H9 (cell line): ENCODE measurements at regions not wholly inside any gene's neighbourhood (a gene's known extent, or its start where the extent isn't known, plus 50 kb on each side); places are given as distances from the start of the nearest gene placed in this dataset.

Experiments used
- DNase-seq: peaks from one replicate; pipeline ENCODE4 v3.0.0-alpha.2; 2017
- H2AFZ ChIP-seq: one replicate; pipeline ENCODE4 v1.6.1; 2013; ENCODE audit warnings: mild to moderate bottlenecking, low read length, control low read depth, moderate library complexity
- H2AK5ac ChIP-seq: 2 replicates; pipeline ENCODE4 v1.6.1; 2013; ENCODE audit warnings: low read length, control low read depth, mixed read lengths; ENCODE audit not compliant: insufficient read length
- H2BK120ac ChIP-seq: one replicate; pipeline ENCODE4 v1.6.1; 2013; ENCODE audit warnings: low read depth, mild to moderate bottlenecking, low read length, control low read depth, inconsistent platforms; ENCODE audit not compliant: poor library complexity, severe bottlenecking
- H2BK12ac ChIP-seq: 2 replicates; pipeline ENCODE4 v1.6.1; 2013; ENCODE audit warnings: low read length, control low read depth, mixed read lengths, low read depth; ENCODE audit not compliant: insufficient read length
- H2BK15ac ChIP-seq: 2 replicates; pipeline ENCODE4 v1.6.1; 2013; ENCODE audit warnings: low read depth, low read length, control low read depth
- H2BK20ac ChIP-seq: one replicate; pipeline ENCODE4 v1.6.1; 2013; ENCODE audit warnings: low read depth, mild to moderate bottlenecking, low read length, control low read depth, inconsistent platforms; ENCODE audit not compliant: poor library complexity, severe bottlenecking
- H2BK5ac ChIP-seq: 2 replicates; pipeline ENCODE4 v1.6.1; 2013; ENCODE audit warnings: low read length, control low read depth, mixed read lengths; ENCODE audit not compliant: insufficient read length
- H3K14ac ChIP-seq: 2 replicates; pipeline ENCODE4 v1.6.1; 2013; ENCODE audit warnings: low read length, control low read depth; ENCODE audit not compliant: insufficient read depth
- H3K18ac ChIP-seq: 2 replicates; pipeline ENCODE4 v1.6.1; 2013; ENCODE audit warnings: low read depth, mild to moderate bottlenecking, mixed read lengths, low read length, control low read depth; ENCODE audit not compliant: insufficient read length
- H3K23ac ChIP-seq: 2 replicates; pipeline ENCODE4 v1.6.1; 2013; ENCODE audit warnings: low read length, control low read depth, mixed read lengths, low read depth; ENCODE audit not compliant: insufficient read length
- H3K23me2 ChIP-seq: 2 replicates; pipeline ENCODE4 v1.6.1; 2013; ENCODE audit warnings: low read depth, mild to moderate bottlenecking, mixed read lengths, low read length, control low read depth; ENCODE audit not compliant: insufficient read length, poor library complexity, severe bottlenecking
- H3K27ac ChIP-seq: 2 replicates; pipeline ENCODE4 v1.5.1; 2013; ENCODE audit warnings: low read length, control low read depth, mixed read lengths, low read depth; ENCODE audit not compliant: insufficient read length
- H3K27me3 ChIP-seq: 2 replicates; pipeline ENCODE4 v1.6.1; 2013; ENCODE audit warnings: low read length, control low read depth, inconsistent platforms; ENCODE audit not compliant: insufficient read depth
- H3K4ac ChIP-seq: 2 replicates; pipeline ENCODE4 v1.6.1; 2013; ENCODE audit warnings: low read depth, mild to moderate bottlenecking, control low read depth, inconsistent platforms, low read length, moderate library complexity
- H3K4me1 ChIP-seq: 2 replicates; pipeline ENCODE4 v1.6.1; 2013; ENCODE audit warnings: low read length, control low read depth, inconsistent platforms; ENCODE audit not compliant: insufficient read depth
- H3K4me2 ChIP-seq: 2 replicates; pipeline ENCODE4 v1.6.1; 2013; ENCODE audit warnings: low read length, control low read depth, mixed read lengths; ENCODE audit not compliant: insufficient read length, insufficient read depth
- H3K56ac ChIP-seq: 2 replicates; pipeline ENCODE4 v1.6.1; 2013; ENCODE audit warnings: low read depth, mild to moderate bottlenecking, mixed read lengths, low read length, control low read depth; ENCODE audit not compliant: insufficient read length
- H3K79me1 ChIP-seq: 2 replicates; pipeline ENCODE4 v1.6.1; 2013; ENCODE audit warnings: low read depth, mild to moderate bottlenecking, moderate library complexity, low read length, control low read depth, inconsistent platforms; ENCODE audit not compliant: insufficient read depth, poor library complexity, severe bottlenecking
- H3K79me2 ChIP-seq: 2 replicates; pipeline ENCODE4 v1.6.1; 2013; ENCODE audit warnings: low read length, control low read depth, inconsistent platforms; ENCODE audit not compliant: insufficient read depth
- H3K9ac ChIP-seq: 2 replicates; pipeline ENCODE4 v1.6.1; 2013; ENCODE audit warnings: low read length, control low read depth, mixed read lengths; ENCODE audit not compliant: insufficient read length; ENCODE audit errors: extremely low read depth
- H3K9me3 ChIP-seq: one replicate; pipeline ENCODE4 v1.6.1; 2013; ENCODE audit warnings: low read depth, low read length, inconsistent platforms; ENCODE audit not compliant: control insufficient read depth
- H3T11ph ChIP-seq: one replicate; pipeline ENCODE4 v1.6.1; 2013; ENCODE audit warnings: mild to moderate bottlenecking, low read length, control low read depth, inconsistent platforms
- H4K20me1 ChIP-seq: one replicate; pipeline ENCODE4 v1.6.1; 2013; ENCODE audit not compliant: control insufficient read depth, insufficient read length, insufficient read depth
- H4K5ac ChIP-seq: 2 replicates; pipeline ENCODE4 v1.6.1; 2013; ENCODE audit warnings: low read depth, mild to moderate bottlenecking, mixed read lengths, low read length, control low read depth; ENCODE audit not compliant: insufficient read length
- H4K8ac ChIP-seq: replicated peaks from 2 replicates; pipeline ENCODE4 v1.6.1; 2013; ENCODE audit warnings: low read length, control low read depth, mixed read lengths, low read depth; ENCODE audit not compliant: insufficient read length
- H4K91ac ChIP-seq: 2 replicates; pipeline ENCODE4 v1.6.1; 2013; ENCODE audit warnings: low read depth, mild to moderate bottlenecking, moderate library complexity, mixed read lengths, low read length, control low read depth; ENCODE audit not compliant: insufficient read length
- H3K27ac Mint-ChIP-seq, 3 experiments: 2 replicates in 2 of 3; 3 replicates in 1 of 3; pipeline ENCODE4 v1.8.0; 2020 to 2021; ENCODE audit warnings: mixed read lengths in 3 of 3, mild to moderate bottlenecking in 1 of 3, moderate library complexity in 1 of 3
- H3K27me3 Mint-ChIP-seq: 2 replicates; pipeline ENCODE4 v1.8.0; 2021; ENCODE audit warnings: low read depth, mild to moderate bottlenecking, moderate library complexity, mixed read lengths
- H3K36me3 Mint-ChIP-seq, 3 experiments: 2 replicates in 2 of 3; 3 replicates in 1 of 3; pipeline ENCODE4 v1.8.0; 2020 to 2021; ENCODE audit warnings: low read depth in 3 of 3, mixed read lengths in 3 of 3; ENCODE audit not compliant: insufficient read depth in 1 of 3
- H3K4me1 Mint-ChIP-seq, 2 experiments: 2 replicates each; pipeline ENCODE4 v1.8.0; 2020; ENCODE audit warnings: mixed read lengths in 2 of 2
- H3K4me3 Mint-ChIP-seq, 2 experiments: 2 replicates in 1 of 2; 3 replicates in 1 of 2; pipeline ENCODE4 v1.8.0; 2020 to 2021; ENCODE audit warnings: mild to moderate bottlenecking in 2 of 2, mixed read lengths in 2 of 2, moderate library complexity in 1 of 2
- H3K9me3 Mint-ChIP-seq, 2 experiments: 2 replicates in 1 of 2; 3 replicates in 1 of 2; pipeline ENCODE4 v1.8.0; 2020; ENCODE audit warnings: mild to moderate bottlenecking in 2 of 2, mixed read lengths in 2 of 2, moderate library complexity in 1 of 2
- CTCF ChIP-seq: fragments of 200-600 bp; sonication (generic); conservative IDR thresholded peaks from 3 replicates; pipeline ENCODE4 v1.8.0; 2021; ENCODE audit warnings: antibody characterized with exemption, mild to moderate bottlenecking
- WGBS: extraction: QIAGEN DNeasy Blood & Tissue Kit; methylation state at CpG from one replicate; pipeline ENCODE4 v1.1.7; 2013; ENCODE audit warnings: missing lambda C conversion rate, low lambda C conversion rate, mixed read lengths; ENCODE audit not compliant: insufficient read length; ENCODE audit errors: extremely low coverage; 5-methylcytosine and 5-hydroxymethylcytosine counted together

- H3K4me1 ChIP-seq = no peaks in the 10 kb centered on the region
- no peak overlapping the region for H3K27ac ChIP-seq
- H3K27me3 Mint-ChIP-seq = no peaks in the 10 kb centered on the region
- H3K27me3 ChIP-seq = no peaks in the 10 kb centered on the region
- H2BK20ac ChIP-seq = no peak overlapping the region
- peak overlapping the region in 1 of 3 experiments; percentile 40; a peak in 1 of 7 replicates for H3K27ac Mint-ChIP-seq
- no peak overlapping the region for H2AK5ac ChIP-seq
- peak overlapping the region in 1 of 2 experiments; percentile 31; a peak in 1 of 5 replicates for H3K4me3 Mint-ChIP-seq
- H3K79me2 ChIP-seq = no peaks in the 10 kb centered on the region
- H3K56ac ChIP-seq = no peak overlapping the region
- no peak overlapping the region for H3K4me2 ChIP-seq
- no peaks in the 10 kb centered on the region for H3K23me2 ChIP-seq
- no peaks in the 10 kb centered on the region; a peak in 1 of 7 replicates for H3K36me3 Mint-ChIP-seq
- H4K5ac ChIP-seq = no peak overlapping the region
- no peak for DNase-seq
- no peaks in the 10 kb centered on the region for H4K20me1 ChIP-seq
- H3K23ac ChIP-seq = no peak overlapping the region
- no peak overlapping the region for H3K14ac ChIP-seq
- no peak overlapping the region for H3K4ac ChIP-seq
- no CpG with 5 or more reads among the region's 5 CpGs for WGBS
- TF ChIP-seq CTCF = no peak
- no peak overlapping the region for H4K91ac ChIP-seq
- H3K9me3 ChIP-seq = no peaks in the 10 kb centered on the region
- H4K8ac ChIP-seq = no peak overlapping the region
- no peak overlapping the region for H2BK15ac ChIP-seq
- H3K4me1 Mint-ChIP-seq = peaks cover 4 to 5% of the 10 kb centered on the region in 2 experiments; a peak in 3 of 4 replicates
- no peak overlapping the region for H2BK5ac ChIP-seq
- H2BK120ac ChIP-seq = no peak overlapping the region
- H3K9me3 Mint-ChIP-seq = peaks cover 0 to under 1% of the 10 kb centered on the region in 2 experiments; a peak in 1 of 5 replicates
- H3K79me1 ChIP-seq = no peaks in the 10 kb centered on the region
- H2AFZ ChIP-seq = no peak overlapping the region
- no peak overlapping the region for H3T11ph ChIP-seq
- no peak overlapping the region for H2BK12ac ChIP-seq
- H3K9ac ChIP-seq = no peak overlapping the region
- no peak overlapping the region for H3K18ac ChIP-seq
Measured at GRCh38 chr16:8320131-8320530, 270.2 kb downstream of the TMEM114 start.
